ENCODE measurements at regions not wholly inside any gene's neighbourhood (a gene's known extent, or its start where the extent isn't known, plus 50 kb on each side); places are given as distances from the start of the nearest gene placed in this dataset.

GRCh38 chr15:85274315-85275050 lies 105.9 kb upstream of the AKAP13 start:
- no peaks in the 10 kb centered on the region for H3K27me3 ChIP-seq (ENCODE audit: control insufficient read depth, insufficient read depth, low read length)
- no peak for TF ChIP-seq CTCF (IDR thresholded peaks at IDR 0.05; ENCODE audit: low read depth, low read length)
- no peak overlapping the region for H3K27ac ChIP-seq (ENCODE audit: low read depth, low read length)
- DNase-seq (ENCODE audit: low read depth, low spot score): no peak
- no peaks in the 10 kb centered on the region for H3K9me3 ChIP-seq (ENCODE audit: control insufficient read depth, insufficient read depth, low read length)
- CTCF ChIA-PET: no interaction called here
- H3K4me3 ChIP-seq (ENCODE audit: low read depth, low read length): no peak overlapping the region
- POLR2A ChIA-PET: interaction anchor here (0.6 kb wide), 1 partner anchor 18 kb away, joined by 6 read pairs; no protein-coding TSS in a partner anchor

GRCh38 chr15:85276508-85276907 lies 103.9 kb upstream of the AKAP13 start:
- no peaks in the 10 kb centered on the region for H3K9me3 ChIP-seq (ENCODE audit: control insufficient read depth, insufficient read depth, low read length)
- TF ChIP-seq CTCF (IDR thresholded peaks at IDR 0.05; ENCODE audit: low read depth, low read length): no peak
- H3K4me3 ChIP-seq (ENCODE audit: low read depth, low read length): no peak overlapping the region
- CTCF ChIA-PET: interaction anchor here (1.0 kb wide), 1 partner anchor 14 kb away, joined by 5 read pairs; no protein-coding TSS in a partner anchor
- H3K27ac ChIP-seq (ENCODE audit: low read depth, low read length): no peak overlapping the region
- no peaks in the 10 kb centered on the region for H3K27me3 ChIP-seq (ENCODE audit: control insufficient read depth, insufficient read depth, low read length)
- POLR2A ChIA-PET: no interaction called here
- DNase-seq (ENCODE audit: low read depth, low spot score): no peak

- ChIA-PET CTCF (no interaction called here), POLR2A (no interaction called here)
- no peak for DNase-seq (ENCODE audit: low read depth, low spot score)
- TF ChIP-seq CTCF (IDR thresholded peaks at IDR 0.05; ENCODE audit: low read depth, low read length): no peak
- Histone ChIP-seq H3K27ac (ENCODE audit: low read depth, low read length) (no peak overlapping the region), H3K27me3 (ENCODE audit: control insufficient read depth, insufficient read depth, low read length) (no peaks in the 10 kb centered on the region), H3K4me3 (ENCODE audit: low read depth, low read length) (no peak overlapping the region), H3K9me3 (ENCODE audit: control insufficient read depth, insufficient read depth, low read length) (no peaks in the 10 kb centered on the region)
Observed at GRCh38 chr15:85276921-85277320, 103.5 kb upstream of the AKAP13 start.

- Histone ChIP-seq H3K4me3 (ENCODE audit: low read depth, low read length) (no peak overlapping the region), H3K27ac (ENCODE audit: low read depth, low read length) (no peak overlapping the region), H3K9me3 (ENCODE audit: control insufficient read depth, insufficient read depth, low read length) (no peaks in the 10 kb centered on the region), H3K27me3 (ENCODE audit: control insufficient read depth, insufficient read depth, low read length) (no peaks in the 10 kb centered on the region)
- no peak for TF ChIP-seq CTCF (IDR thresholded peaks at IDR 0.05; ENCODE audit: low read depth, low read length)
- CTCF ChIA-PET: interaction anchor here (0.6 to 1.3 kb wide), 2 partner anchors 12 to 454 kb away, joined by 3 to 6 read pairs; no protein-coding TSS in a partner anchor
- POLR2A ChIA-PET: no interaction called here
- no peak for DNase-seq (ENCODE audit: low read depth, low spot score)
Observed at GRCh38 chr15:85277847-85278370, 102.5 kb upstream of the AKAP13 start.

- Histone ChIP-seq H3K4me3 (ENCODE audit: low read depth, low read length) (no peak overlapping the region), H3K9me3 (ENCODE audit: control insufficient read depth, insufficient read depth, low read length) (no peaks in the 10 kb centered on the region), H3K27me3 (ENCODE audit: control insufficient read depth, insufficient read depth, low read length) (no peaks in the 10 kb centered on the region), H3K27ac (ENCODE audit: low read depth, low read length) (no peak overlapping the region)
- CTCF ChIA-PET: no interaction called here
- POLR2A ChIA-PET: no interaction called here
- DNase-seq (ENCODE audit: low read depth, low spot score): no peak
- no peak for TF ChIP-seq CTCF (IDR thresholded peaks at IDR 0.05; ENCODE audit: low read depth, low read length)
Observed at GRCh38 chr15:85280203-85280602, 100.2 kb upstream of the AKAP13 start.

All from AG04450 (cell line).